B cell (primary cell): ENCODE measurements at regions not wholly inside any gene's neighbourhood (a gene's known extent, or its start where the extent isn't known, plus 50 kb on each side); places are given as distances from the start of the nearest gene placed in this dataset.

ENCODE experiments used
- CTCF ChIP-seq: fragments of 200-600 bp; IDR thresholded peaks from one replicate; pipeline ENCODE4 v1.8.0; 2022; ENCODE audit warnings: antibody characterized with exemption, mild to moderate bottlenecking
- EZH2 ChIP-seq: IDR thresholded peaks from 2 replicates; pipeline ENCODE4 v1.6.1; 2012; ENCODE audit warnings: borderline replicate concordance, low read depth, mild to moderate bottlenecking, moderate library complexity, low read length; ENCODE audit not compliant: insufficient read depth, poor library complexity, severe bottlenecking

GRCh38 chr16:63298993-63299392 lies 1262.8 kb upstream of the CDH8 start:
- TF ChIP-seq CTCF (no peak), EZH2 (no peak)
